ENCODE measurements at regions not wholly inside any gene's neighbourhood (a gene's known extent, or its start where the extent isn't known, plus 50 kb on each side); places are given as distances from the start of the nearest gene placed in this dataset.

DNA sequence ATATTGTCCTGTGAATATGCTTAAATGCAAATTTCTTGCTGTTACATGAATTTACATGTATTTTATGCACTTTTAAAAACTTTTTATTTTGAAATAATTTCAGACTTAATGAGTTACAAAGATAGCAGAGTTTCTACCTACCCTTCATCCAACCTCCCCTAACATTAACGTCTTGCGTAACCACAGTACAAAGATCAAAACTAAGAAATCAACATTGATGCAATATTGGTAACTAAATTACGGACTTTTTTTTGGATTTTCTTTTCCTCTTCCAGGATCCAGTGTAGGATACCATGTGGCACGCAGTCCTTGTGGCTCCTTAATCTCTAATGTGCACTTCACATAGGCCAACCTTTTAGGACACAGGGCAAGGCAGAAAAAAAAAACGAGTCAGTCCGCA, 124.9 kb downstream of the ABCC12 start:
- TF ChIP-seq POLR2A (IDR thresholded peaks at IDR 0.05): no peak
- TF ChIP-seq, protein P1, sequence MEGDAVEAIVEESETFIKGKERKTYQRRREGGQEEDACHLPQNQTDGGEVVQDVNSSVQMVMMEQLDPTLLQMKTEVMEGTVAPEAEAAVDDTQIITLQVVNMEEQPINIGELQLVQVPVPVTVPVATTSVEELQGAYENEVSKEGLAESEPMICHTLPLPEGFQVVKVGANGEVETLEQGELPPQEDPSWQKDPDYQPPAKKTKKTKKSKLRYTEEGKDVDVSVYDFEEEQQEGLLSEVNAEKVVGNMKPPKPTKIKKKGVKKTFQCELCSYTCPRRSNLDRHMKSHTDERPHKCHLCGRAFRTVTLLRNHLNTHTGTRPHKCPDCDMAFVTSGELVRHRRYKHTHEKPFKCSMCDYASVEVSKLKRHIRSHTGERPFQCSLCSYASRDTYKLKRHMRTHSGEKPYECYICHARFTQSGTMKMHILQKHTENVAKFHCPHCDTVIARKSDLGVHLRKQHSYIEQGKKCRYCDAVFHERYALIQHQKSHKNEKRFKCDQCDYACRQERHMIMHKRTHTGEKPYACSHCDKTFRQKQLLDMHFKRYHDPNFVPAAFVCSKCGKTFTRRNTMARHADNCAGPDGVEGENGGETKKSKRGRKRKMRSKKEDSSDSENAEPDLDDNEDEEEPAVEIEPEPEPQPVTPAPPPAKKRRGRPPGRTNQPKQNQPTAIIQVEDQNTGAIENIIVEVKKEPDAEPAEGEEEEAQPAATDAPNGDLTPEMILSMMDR (IDR thresholded peaks at IDR 0.05): no peak
